ENCODE measurements at regions not wholly inside any gene's neighbourhood (a gene's known extent, or its start where the extent isn't known, plus 50 kb on each side); places are given as distances from the start of the nearest gene placed in this dataset.

GRCh38 chr15:69953816-69954215, 143.9 kb downstream of the TLE3 start:
- no peak overlapping the region for H3K4me3 ChIP-seq (ENCODE audit: low read depth in 2 of 2, low read length in 2 of 2)
- intact Hi-C loops (cut with micrococcal nuclease; ENCODE audit: unreplicated experiment) (no loop called here), in situ Hi-C loops (cut with HindIII; ENCODE audit: low pct_unique_long_range_greater_than_20kb, low sequenced_read_pairs) (no loop called here)
- DNase-seq (ENCODE audit: low read depth, low spot score) (no peak), ATAC-seq (no peak)
- TF ChIP-seq REST (IDR thresholded peaks at IDR 0.05; ENCODE audit: insufficient read depth in 1 of 2, low read depth in 2 of 2, low read length in 1 of 2) (no peak), CTCF (IDR thresholded peaks at IDR 0.05) (no peak), POLR2AphosphoS5 (IDR thresholded peaks at IDR 0.05; ENCODE audit: low read depth, low read length) (no peak), SIN3A (IDR thresholded peaks at IDR 0.05; ENCODE audit: borderline replicate concordance, insufficient read depth, low read depth, low read length) (no peak), TCF7L2 (IDR thresholded peaks at IDR 0.05; ENCODE audit: low read depth, low read length) (no peak)
- H3K4me1 ChIP-seq (ENCODE audit: control insufficient read depth, insufficient read depth, low read length), result no peaks in the 10 kb centered on the region
- BruUV-seq (replicated peaks), result no TSS peak
- no peaks in the 10 kb centered on the region for H3K9me3 ChIP-seq (ENCODE audit: control insufficient read depth, insufficient read depth, low read depth, low read length)
- H3K27ac ChIP-seq (ENCODE audit: low read length), result no peak overlapping the region
- ChIA-PET CTCF (no interaction called here), POLR2A (interaction anchor here (0.7 kb wide), 1 partner anchor 417 kb away, joined by 3 read pairs; no protein-coding TSS in a partner anchor)
- H3K27me3 ChIP-seq (ENCODE audit: control insufficient read depth, insufficient read depth, low read length), result no peaks in the 10 kb centered on the region; the same call in 1 of the 2 replicates
- no peaks in the 10 kb centered on the region for H3K36me3 ChIP-seq (ENCODE audit: control insufficient read depth, insufficient read depth, low read length)

DNA sequence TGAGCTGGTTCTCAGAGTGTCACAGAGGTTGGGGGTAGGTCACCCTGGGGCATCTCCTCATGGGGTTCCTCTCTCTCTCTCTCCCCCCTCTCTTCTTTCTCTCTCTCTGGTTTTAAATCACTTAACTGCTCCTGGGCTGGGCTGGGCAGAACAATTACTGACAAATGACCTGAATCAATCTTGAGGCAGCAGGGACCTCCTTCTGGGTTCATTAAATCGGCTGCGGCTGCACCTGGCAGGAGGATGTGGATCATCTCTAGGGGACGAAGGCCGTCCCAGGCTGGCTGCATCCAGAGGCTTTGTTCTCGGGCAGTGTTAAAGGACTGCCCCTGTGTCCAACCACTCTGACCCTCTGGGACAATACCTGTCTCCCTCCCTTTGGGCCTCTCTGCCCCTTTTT, 143.1 kb downstream of the TLE3 start:
- H3K4me1 ChIP-seq (ENCODE audit: control insufficient read depth, insufficient read depth, low read length), result no peaks in the 10 kb centered on the region
- no peak overlapping the region for H3K27ac ChIP-seq (ENCODE audit: low read length)
- in situ Hi-C loops (cut with HindIII; ENCODE audit: low pct_unique_long_range_greater_than_20kb, low sequenced_read_pairs) (no loop called here), intact Hi-C loops (cut with micrococcal nuclease; ENCODE audit: unreplicated experiment) (no loop called here)
- H3K36me3 ChIP-seq (ENCODE audit: control insufficient read depth, insufficient read depth, low read length), result no peaks in the 10 kb centered on the region
- POLR2A ChIA-PET, result no interaction called here
- CTCF ChIA-PET, result no interaction called here
- DNase-seq (ENCODE audit: low read depth, low spot score) (no peak), ATAC-seq (no peak)
- no peak for TF ChIP-seq CTCF (IDR thresholded peaks at IDR 0.05)
- TF ChIP-seq POLR2AphosphoS5 (IDR thresholded peaks at IDR 0.05; ENCODE audit: low read depth, low read length), result no peak
- no peak for TF ChIP-seq REST (IDR thresholded peaks at IDR 0.05; ENCODE audit: insufficient read depth in 1 of 2, low read depth in 2 of 2, low read length in 1 of 2)
- H3K4me3 ChIP-seq (ENCODE audit: low read depth in 2 of 2, low read length in 2 of 2), result no peak overlapping the region
- no TSS peak for BruUV-seq (replicated peaks)
- no peaks in the 10 kb centered on the region for H3K9me3 ChIP-seq (ENCODE audit: control insufficient read depth, insufficient read depth, low read depth, low read length)
- no peaks in the 10 kb centered on the region; the same call in 1 of the 2 replicates for H3K27me3 ChIP-seq (ENCODE audit: control insufficient read depth, insufficient read depth, low read length)
